Parathyroid adenoma (tissue), 2 donors: ENCODE measurements at regions not wholly inside any gene's neighbourhood (a gene's known extent, or its start where the extent isn't known, plus 50 kb on each side); places are given as distances from the start of the nearest gene placed in this dataset.

Experiments used
- H2AFZ ChIP-seq: fragments of 300-600 bp; sonication (generic); one replicate; pipeline ENCODE4 v1.7.0; 2017; ENCODE audit warnings: antibody characterized with exemption, mild to moderate bottlenecking
- H3K27ac ChIP-seq: fragments of 300-600 bp; sonication (generic); one replicate; pipeline ENCODE4 v1.7.0; 2017
- H3K27me3 ChIP-seq: fragments of 300-600 bp; sonication (generic); one replicate; pipeline ENCODE4 v1.7.0; 2017; ENCODE audit warnings: low read length; ENCODE audit not compliant: control insufficient read depth, insufficient read depth
- H3K36me3 ChIP-seq: fragments of 300-600 bp; sonication (generic); one replicate; pipeline ENCODE4 v1.7.0; 2017; ENCODE audit warnings: low read length; ENCODE audit not compliant: control insufficient read depth, insufficient read depth
- H3K4me1 ChIP-seq: fragments of 300-600 bp; sonication (generic); one replicate; pipeline ENCODE4 v1.7.0; 2017; ENCODE audit warnings: control low read depth
- H3K4me2 ChIP-seq: fragments of 300-600 bp; sonication (generic); one replicate; pipeline ENCODE4 v1.7.0; 2017; ENCODE audit warnings: low read length
- H3K4me3 ChIP-seq: fragments of 300-600 bp; sonication (generic); one replicate; pipeline ENCODE4 v1.7.0; 2017; ENCODE audit warnings: low read depth, low read length
- H3K79me2 ChIP-seq: fragments of 300-600 bp; sonication (generic); one replicate; pipeline ENCODE4 v1.7.0; 2017; ENCODE audit warnings: control low read depth
- H3K9ac ChIP-seq: fragments of 300-600 bp; sonication (generic); one replicate; pipeline ENCODE4 v1.7.0; 2017; ENCODE audit warnings: mild to moderate bottlenecking
- H3K9me3 ChIP-seq: fragments of 300-600 bp; sonication (generic); one replicate; pipeline ENCODE4 v1.7.0; 2017; ENCODE audit warnings: low read length; ENCODE audit not compliant: control insufficient read depth
- TF ChIP-seq, protein P1 (sequence below): fragments of 300-600 bp; sonication (generic); IDR thresholded peaks from one replicate; pipeline ENCODE4 v1.7.0; 2017; ENCODE audit warnings: antibody characterized with exemption, mild to moderate bottlenecking
- donor health status: primary hyperparathyroidism.

DNA sequence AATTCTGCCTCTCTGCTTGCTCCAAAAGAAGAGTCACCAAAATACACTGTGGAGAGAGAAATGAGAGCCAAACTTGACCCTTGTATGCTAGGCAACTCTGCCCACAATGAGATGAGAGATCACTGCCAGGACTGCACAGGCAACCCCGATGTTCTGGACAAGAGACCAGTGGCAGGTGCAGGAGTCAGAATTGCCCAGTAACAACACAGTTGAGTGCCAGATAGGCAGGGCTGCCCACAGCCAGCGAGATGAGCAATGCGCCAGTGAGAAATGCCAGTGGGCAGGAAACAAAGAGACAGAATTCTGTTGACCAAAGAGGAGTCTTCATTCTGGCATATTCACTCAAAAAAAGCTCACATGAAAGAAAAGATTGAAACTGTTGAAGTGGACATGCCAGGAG, 570.7 kb downstream of the CAAP1 start:
- Histone ChIP-seq H3K79me2 (no peaks in the 10 kb centered on the region), H3K9me3 (no peaks in the 10 kb centered on the region), H3K36me3 (no peaks in the 10 kb centered on the region), H3K27ac (no peak overlapping the region), H2AFZ (no peak overlapping the region), H3K27me3 (no peaks in the 10 kb centered on the region), H3K4me1 (no peaks in the 10 kb centered on the region), H3K4me2 (no peak overlapping the region), H3K9ac (no peak overlapping the region), H3K4me3 (no peak overlapping the region)
- TF ChIP-seq, protein P1, sequence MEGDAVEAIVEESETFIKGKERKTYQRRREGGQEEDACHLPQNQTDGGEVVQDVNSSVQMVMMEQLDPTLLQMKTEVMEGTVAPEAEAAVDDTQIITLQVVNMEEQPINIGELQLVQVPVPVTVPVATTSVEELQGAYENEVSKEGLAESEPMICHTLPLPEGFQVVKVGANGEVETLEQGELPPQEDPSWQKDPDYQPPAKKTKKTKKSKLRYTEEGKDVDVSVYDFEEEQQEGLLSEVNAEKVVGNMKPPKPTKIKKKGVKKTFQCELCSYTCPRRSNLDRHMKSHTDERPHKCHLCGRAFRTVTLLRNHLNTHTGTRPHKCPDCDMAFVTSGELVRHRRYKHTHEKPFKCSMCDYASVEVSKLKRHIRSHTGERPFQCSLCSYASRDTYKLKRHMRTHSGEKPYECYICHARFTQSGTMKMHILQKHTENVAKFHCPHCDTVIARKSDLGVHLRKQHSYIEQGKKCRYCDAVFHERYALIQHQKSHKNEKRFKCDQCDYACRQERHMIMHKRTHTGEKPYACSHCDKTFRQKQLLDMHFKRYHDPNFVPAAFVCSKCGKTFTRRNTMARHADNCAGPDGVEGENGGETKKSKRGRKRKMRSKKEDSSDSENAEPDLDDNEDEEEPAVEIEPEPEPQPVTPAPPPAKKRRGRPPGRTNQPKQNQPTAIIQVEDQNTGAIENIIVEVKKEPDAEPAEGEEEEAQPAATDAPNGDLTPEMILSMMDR = no peak

DNA sequence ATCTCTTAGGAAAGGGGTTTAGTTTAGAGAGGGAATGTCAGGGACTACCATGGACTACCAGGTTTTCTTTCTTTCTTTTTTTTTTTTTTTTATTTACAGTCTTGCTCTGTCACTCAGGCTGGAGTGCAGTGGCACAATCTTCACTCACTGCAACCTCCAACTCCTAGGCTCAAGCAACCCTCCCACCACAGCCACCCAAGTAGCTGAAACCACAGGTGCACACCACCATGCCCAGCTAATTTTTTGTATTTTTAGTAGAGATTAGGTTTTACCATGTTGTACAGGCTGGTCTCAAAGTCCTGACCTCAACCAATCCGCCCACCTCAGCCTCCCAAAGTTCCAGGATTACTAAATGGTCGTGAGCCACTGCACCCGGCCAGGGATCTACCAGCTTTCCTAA, 572.7 kb downstream of the CAAP1 start:
- Histone ChIP-seq H3K27ac (no peak overlapping the region), H3K36me3 (no peaks in the 10 kb centered on the region), H3K4me2 (no peak overlapping the region), H3K9ac (no peak overlapping the region), H3K27me3 (no peaks in the 10 kb centered on the region), H3K9me3 (no peaks in the 10 kb centered on the region), H3K79me2 (no peaks in the 10 kb centered on the region), H3K4me3 (no peak overlapping the region), H2AFZ (no peak overlapping the region), H3K4me1 (no peaks in the 10 kb centered on the region)
- TF ChIP-seq, protein P1 = no peak

DNA sequence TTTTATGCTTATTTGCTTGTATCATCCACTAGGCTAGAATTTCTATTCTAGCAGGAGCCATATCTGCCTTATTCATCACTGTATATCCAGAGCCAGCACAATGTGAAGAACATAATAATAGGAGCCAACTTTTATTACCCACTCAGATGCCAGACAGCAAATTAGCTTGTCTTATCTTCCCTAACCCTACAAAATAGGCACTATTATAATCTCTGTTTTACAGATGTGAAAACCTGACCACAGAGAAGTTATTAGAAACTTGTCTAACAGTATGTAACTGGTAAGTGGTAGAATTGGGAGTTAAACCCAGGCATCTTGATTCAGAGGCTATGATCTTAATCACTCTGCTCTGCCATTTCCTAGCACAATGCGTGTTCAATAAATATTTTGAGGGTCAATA, 579.5 kb downstream of the CAAP1 start:
- Histone ChIP-seq H3K36me3 (no peaks in the 10 kb centered on the region), H3K4me2 (no peak overlapping the region), H3K4me1 (no peaks in the 10 kb centered on the region), H3K9ac (no peak overlapping the region), H3K27ac (no peak overlapping the region), H3K27me3 (no peaks in the 10 kb centered on the region), H3K4me3 (no peak overlapping the region), H2AFZ (no peak overlapping the region), H3K9me3 (no peaks in the 10 kb centered on the region), H3K79me2 (no peaks in the 10 kb centered on the region)
- TF ChIP-seq, protein P1 = no peak

DNA sequence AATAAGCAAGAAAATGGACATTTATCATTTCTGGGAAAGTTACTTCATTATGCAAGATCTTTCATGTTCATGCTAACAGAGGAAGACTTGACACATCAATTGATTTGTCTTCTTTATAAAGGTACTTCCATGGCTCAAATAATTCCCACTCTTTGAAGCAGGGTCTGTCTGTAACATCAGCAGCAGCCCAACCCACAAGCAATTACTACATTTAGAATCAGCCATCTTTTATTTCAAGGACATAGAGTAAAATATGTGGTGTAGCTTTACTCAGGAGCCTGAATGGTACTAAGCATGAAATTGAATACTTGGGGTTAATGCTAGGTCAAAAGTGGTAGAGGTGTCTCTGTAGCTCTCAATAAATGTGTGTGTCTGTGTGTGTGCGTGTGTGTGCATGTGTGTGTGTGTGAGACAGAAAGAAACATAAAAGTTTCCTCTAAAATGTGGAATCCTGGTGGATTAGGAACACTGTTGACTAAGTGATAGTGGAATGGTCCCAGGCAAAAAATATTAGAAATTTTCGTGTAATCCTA, 581.1 kb downstream of the CAAP1 start:
- Histone ChIP-seq H3K4me3 (no peak overlapping the region), H3K9me3 (no peaks in the 10 kb centered on the region), H3K27ac (no peak overlapping the region), H2AFZ (no peak overlapping the region), H3K4me2 (no peak overlapping the region), H3K79me2 (no peaks in the 10 kb centered on the region), H3K27me3 (no peaks in the 10 kb centered on the region), H3K4me1 (no peaks in the 10 kb centered on the region), H3K36me3 (no peaks in the 10 kb centered on the region), H3K9ac (no peak overlapping the region)
- TF ChIP-seq, protein P1 = no peak

DNA sequence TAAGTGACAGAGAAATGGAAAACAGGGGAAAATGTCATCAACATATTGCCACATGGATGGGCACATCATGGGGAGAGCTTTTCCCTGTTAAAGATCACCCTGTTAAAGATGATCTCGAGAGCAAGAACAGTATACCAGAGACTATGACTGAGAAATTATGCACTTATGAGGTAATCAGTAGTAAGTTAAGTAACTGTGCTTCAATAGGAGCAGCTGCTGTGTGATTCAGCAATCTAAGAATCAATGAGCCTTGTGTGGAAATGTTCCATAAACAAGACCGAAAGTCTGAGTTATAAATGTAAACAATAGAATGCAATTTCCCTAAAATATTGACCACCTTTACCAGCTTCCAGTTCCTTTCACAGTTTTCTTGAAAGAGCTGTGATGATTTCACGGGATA, 582.3 kb downstream of the CAAP1 start:
- H2AFZ ChIP-seq = no peak overlapping the region
- no peaks in the 10 kb centered on the region for H3K9me3 ChIP-seq
- H3K4me1 ChIP-seq = no peaks in the 10 kb centered on the region
- H3K79me2 ChIP-seq = no peaks in the 10 kb centered on the region
- H3K36me3 ChIP-seq = no peaks in the 10 kb centered on the region
- no peaks in the 10 kb centered on the region for H3K27me3 ChIP-seq
- no peak overlapping the region for H3K27ac ChIP-seq
- no peak overlapping the region for H3K4me2 ChIP-seq
- no peak overlapping the region for H3K4me3 ChIP-seq
- TF ChIP-seq, protein P1 = no peak
- H3K9ac ChIP-seq = no peak overlapping the region
